HEK293 (cell line): ENCODE measurements at regions not wholly inside any gene's neighbourhood (a gene's known extent, or its start where the extent isn't known, plus 50 kb on each side); places are given as distances from the start of the nearest gene placed in this dataset.

Experiments used
- CTCF ChIA-PET: fragments of 350-600 bp; formaldehyde crosslinking; extraction: SDS; loops from one replicate; lab custom pipeline; 2021; ENCODE audit warnings: antibody characterized with exemption; lab: Yijun Ruan, JAX
- POLR2A ChIA-PET: fragments of 300-600 bp; formaldehyde crosslinking; extraction: SDS; loops from one replicate; lab custom pipeline; 2020; ENCODE audit warnings: antibody characterized with exemption, inconsistent platforms; lab: Yijun Ruan, JAX
- H3K27ac ChIP-seq: fragments of 200-500 bp; sonication (Bioruptor generic); 2 replicates; pipeline ENCODE4 v1.5.1; 2014; ENCODE audit warnings: low read depth, low read length, control low read depth, inconsistent platforms; ENCODE audit errors: extremely low read depth
- H3K36me3 ChIP-seq, 2 experiments: fragments of 200-500 bp in 1 of 2; sonication (Bioruptor generic) in 1 of 2; 1 replicate in 1 of 2; 2 replicates in 1 of 2; pipeline ENCODE4 v1.5.1; 2014 to 2017; ENCODE audit warnings: inconsistent platforms in 2 of 2, low read length in 2 of 2; ENCODE audit not compliant: control insufficient read depth in 2 of 2, insufficient read depth in 1 of 2
- H3K4me1 ChIP-seq: fragments of 200-500 bp; sonication (Bioruptor generic); 2 replicates; pipeline ENCODE4 v1.5.1; 2014; ENCODE audit warnings: mild to moderate bottlenecking, low read length, inconsistent platforms; ENCODE audit not compliant: control insufficient read depth, insufficient read depth
- H3K4me3 ChIP-seq: 2 replicates; pipeline ENCODE4 v1.5.1; 2011; ENCODE audit warnings: low read depth, mild to moderate bottlenecking, control low read depth, low read length, moderate library complexity
- H3K9me3 ChIP-seq: fragments of 200-500 bp; sonication (Bioruptor generic); 2 replicates; pipeline ENCODE4 v1.5.1; 2014; ENCODE audit warnings: low read depth, low read length, inconsistent platforms; ENCODE audit not compliant: control insufficient read depth, insufficient read depth
- BCL11B ChIP-seq: fragments of 450-650 bp; formaldehyde crosslinking; IDR thresholded peaks from 2 replicates; pipeline ENCODE4 v1.5.1; 2016; ENCODE audit warnings: low read depth, missing biosample characterization, missing genetic modification characterization
- HOXD13 ChIP-seq: sonication (generic); formaldehyde crosslinking; IDR thresholded peaks from 2 replicates; pipeline ENCODE4 v1.8.0; 2022; ENCODE audit warnings: missing genetic modification reagents, borderline replicate concordance
- KLF7 ChIP-seq: fragments of 450-650 bp; formaldehyde crosslinking; IDR thresholded peaks from 2 replicates; pipeline ENCODE4 v1.5.1; 2016; ENCODE audit warnings: missing biosample characterization, missing genetic modification characterization, borderline replicate concordance
- RBAK ChIP-seq: fragments of 450-650 bp; formaldehyde crosslinking; IDR thresholded peaks from 2 replicates; pipeline ENCODE4 v1.5.1; 2016; ENCODE audit warnings: missing biosample characterization, missing genetic modification characterization
- REPIN1 ChIP-seq: fragments of 450-650 bp; formaldehyde crosslinking; IDR thresholded peaks from 2 replicates; pipeline ENCODE4 v1.5.1; 2017; ENCODE audit warnings: missing biosample characterization, missing genetic modification characterization, low read depth
- YY1 ChIP-seq: fragments of 450-650 bp; formaldehyde crosslinking; IDR thresholded peaks from 2 replicates; pipeline ENCODE4 v1.5.1; 2018; ENCODE audit warnings: missing biosample characterization, missing genetic modification characterization
- ZBTB1 ChIP-seq: fragments of 450-650 bp; formaldehyde crosslinking; IDR thresholded peaks from 2 replicates; pipeline ENCODE4 v1.5.1; 2016; ENCODE audit warnings: missing biosample characterization, missing genetic modification characterization
- ZBTB20 ChIP-seq: fragments of 450-650 bp; formaldehyde crosslinking; IDR thresholded peaks from 2 replicates; pipeline ENCODE4 v1.5.1; 2016; ENCODE audit warnings: missing biosample characterization, missing genetic modification characterization
- ZBTB8A ChIP-seq: fragments of 450-650 bp; formaldehyde crosslinking; IDR thresholded peaks from 2 replicates; pipeline ENCODE4 v1.5.1; 2016; ENCODE audit warnings: missing biosample characterization, missing genetic modification characterization
- ZFP41 ChIP-seq: fragments of 450-650 bp; formaldehyde crosslinking; IDR thresholded peaks from 2 replicates; pipeline ENCODE4 v1.5.1; 2016; ENCODE audit warnings: missing biosample characterization, missing genetic modification characterization, borderline replicate concordance
- ZNF19 ChIP-seq: fragments of 450-650 bp; formaldehyde crosslinking; IDR thresholded peaks from 2 replicates; pipeline ENCODE4; 2016; ENCODE audit warnings: missing biosample characterization, missing genetic modification characterization, low read depth
- ZNF274 ChIP-seq, 2 experiments: fragments of 200-500 bp in 1 of 2; fragments of 450-650 bp in 1 of 2; sonication (Bioruptor generic) in 1 of 2; formaldehyde crosslinking in 1 of 2; IDR thresholded peaks; 2 replicates each; pipeline versions ENCODE4 v1.5.1 to v1.6.1; 2014 to 2016; ENCODE audit warnings: borderline replicate concordance in 1 of 2, inconsistent platforms in 1 of 2, low read length in 1 of 2, missing biosample characterization in 1 of 2, missing genetic modification characterization in 1 of 2
- ZNF292 ChIP-seq: fragments of 450-650 bp; formaldehyde crosslinking; IDR thresholded peaks from 2 replicates; pipeline ENCODE4 v1.5.1; 2016; ENCODE audit warnings: low read depth, missing biosample characterization, missing genetic modification characterization, borderline replicate concordance
- ZNF501 ChIP-seq: fragments of 450-650 bp; formaldehyde crosslinking; IDR thresholded peaks from 2 replicates; pipeline ENCODE4 v1.5.1; 2016; ENCODE audit warnings: missing biosample characterization, missing genetic modification characterization
- ZNF558 ChIP-seq: fragments of 450-650 bp; formaldehyde crosslinking; IDR thresholded peaks from 2 replicates; pipeline ENCODE4 v1.5.1; 2016; ENCODE audit warnings: missing biosample characterization, missing genetic modification characterization
- ZNF623 ChIP-seq: fragments of 450-650 bp; formaldehyde crosslinking; IDR thresholded peaks from 2 replicates; pipeline ENCODE4 v1.5.1; 2016; ENCODE audit warnings: missing biosample characterization, missing genetic modification characterization
- ZNF658 ChIP-seq: fragments of 450-650 bp; formaldehyde crosslinking; IDR thresholded peaks from 2 replicates; pipeline ENCODE4; 2016; ENCODE audit warnings: missing biosample characterization, missing genetic modification characterization
- ZNF747 ChIP-seq: fragments of 450-650 bp; formaldehyde crosslinking; IDR thresholded peaks from 2 replicates; pipeline ENCODE4 v1.5.1; 2016; ENCODE audit warnings: missing biosample characterization, missing genetic modification characterization
- ZNF777 ChIP-seq: fragments of 450-650 bp; formaldehyde crosslinking; IDR thresholded peaks from 2 replicates; pipeline ENCODE4 v1.5.1; 2017; ENCODE audit warnings: missing biosample characterization, missing genetic modification characterization, borderline replicate concordance
- ZXDB ChIP-seq: fragments of 450-650 bp; formaldehyde crosslinking; IDR thresholded peaks from 2 replicates; pipeline ENCODE4 v1.5.1; 2016; ENCODE audit warnings: missing biosample characterization, missing genetic modification characterization
- TF ChIP-seq, protein P1 (sequence below): fragments of 450-650 bp; formaldehyde crosslinking; IDR thresholded peaks from 2 replicates; pipeline ENCODE4 v1.5.1; 2016; ENCODE audit warnings: missing biosample characterization, missing genetic modification characterization
- TF ChIP-seq, protein P2 (sequence below): fragments of 450-650 bp; formaldehyde crosslinking; IDR thresholded peaks from 2 replicates; pipeline ENCODE4 v1.5.1; 2016; ENCODE audit warnings: missing biosample characterization, missing genetic modification characterization
- TF ChIP-seq, protein P3 (sequence below): fragments of 450-650 bp; formaldehyde crosslinking; IDR thresholded peaks from 2 replicates; pipeline ENCODE4 v1.5.1; 2016; ENCODE audit warnings: missing biosample characterization, missing genetic modification characterization, borderline replicate concordance
- TF ChIP-seq, protein P4 (sequence below): fragments of 450-650 bp; formaldehyde crosslinking; IDR thresholded peaks from 2 replicates; pipeline ENCODE4 v1.5.1; 2017; ENCODE audit warnings: missing biosample characterization, missing genetic modification characterization
- TF ChIP-seq, protein P5 (sequence below): IDR thresholded peaks from 2 replicates; pipeline ENCODE4 v1.6.1; 2011; ENCODE audit warnings: mild to moderate bottlenecking, low read depth, low read length, borderline replicate concordance

DNA sequence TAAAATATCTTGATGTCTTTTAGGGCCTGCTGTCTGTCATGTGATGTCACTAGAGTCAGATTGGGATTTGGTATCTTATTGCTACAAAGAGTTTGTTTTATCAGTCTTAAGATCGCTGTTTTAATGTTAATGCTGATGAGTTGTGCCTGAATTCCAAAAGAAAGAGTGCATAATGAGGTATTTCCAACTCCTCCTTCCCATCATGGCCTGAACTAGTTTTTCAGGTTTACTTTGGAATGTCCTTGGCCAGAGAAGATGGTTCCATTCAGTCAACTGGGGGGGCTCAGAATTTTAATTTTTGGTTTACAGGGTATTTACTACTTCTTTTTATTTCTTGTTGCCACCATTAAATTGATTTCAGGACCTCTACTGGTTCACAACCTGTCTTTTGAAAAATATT, 74.3 kb upstream of the MARCHF11 start (continued):
- no peak for TF ChIP-seq ZNF777

DNA sequence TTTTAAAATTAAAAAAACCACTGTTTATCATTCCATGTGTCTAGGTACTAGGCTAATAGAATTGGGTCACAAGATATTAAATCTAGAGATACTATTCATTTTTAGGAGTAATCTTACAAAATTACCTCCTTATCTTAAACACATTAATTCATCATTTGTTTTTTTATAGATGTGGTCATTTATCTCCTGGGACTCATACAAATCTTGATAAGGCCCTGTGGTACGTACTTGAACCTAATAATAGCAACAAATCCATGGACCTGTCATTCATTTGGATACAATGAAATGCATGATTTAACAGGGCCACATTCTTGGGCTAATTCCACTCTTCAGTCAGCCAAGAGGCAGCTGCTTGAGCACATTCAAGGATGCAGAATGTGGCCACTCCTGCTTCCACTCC, 66.4 kb upstream of the MARCHF11 start:
- Histone ChIP-seq H3K9me3 (no peaks in the 10 kb centered on the region), H3K36me3 (no peaks in the 10 kb centered on the region), H3K4me3 (no peak overlapping the region), H3K27ac (no peak overlapping the region), H3K4me1 (no peaks in the 10 kb centered on the region)
- no peak for TF ChIP-seq ZNF292
- no peak for TF ChIP-seq RBAK
- TF ChIP-seq, protein P1, sequence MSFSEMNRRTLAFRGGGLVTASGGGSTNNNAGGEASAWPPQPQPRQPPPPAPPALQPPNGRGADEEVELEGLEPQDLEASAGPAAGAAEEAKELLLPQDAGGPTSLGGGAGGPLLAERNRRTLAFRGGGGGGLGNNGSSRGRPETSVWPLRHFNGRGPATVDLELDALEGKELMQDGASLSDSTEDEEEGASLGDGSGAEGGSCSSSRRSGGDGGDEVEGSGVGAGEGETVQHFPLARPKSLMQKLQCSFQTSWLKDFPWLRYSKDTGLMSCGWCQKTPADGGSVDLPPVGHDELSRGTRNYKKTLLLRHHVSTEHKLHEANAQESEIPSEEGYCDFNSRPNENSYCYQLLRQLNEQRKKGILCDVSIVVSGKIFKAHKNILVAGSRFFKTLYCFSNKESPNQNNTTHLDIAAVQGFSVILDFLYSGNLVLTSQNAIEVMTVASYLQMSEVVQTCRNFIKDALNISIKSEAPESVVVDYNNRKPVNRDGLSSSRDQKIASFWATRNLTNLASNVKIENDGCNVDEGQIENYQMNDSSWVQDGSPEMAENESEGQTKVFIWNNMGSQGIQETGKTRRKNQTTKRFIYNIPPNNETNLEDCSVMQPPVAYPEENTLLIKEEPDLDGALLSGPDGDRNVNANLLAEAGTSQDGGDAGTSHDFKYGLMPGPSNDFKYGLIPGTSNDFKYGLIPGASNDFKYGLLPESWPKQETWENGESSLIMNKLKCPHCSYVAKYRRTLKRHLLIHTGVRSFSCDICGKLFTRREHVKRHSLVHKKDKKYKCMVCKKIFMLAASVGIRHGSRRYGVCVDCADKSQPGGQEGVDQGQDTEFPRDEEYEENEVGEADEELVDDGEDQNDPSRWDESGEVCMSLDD: no peak
- TF ChIP-seq ZBTB1: no peak
- no peak for TF ChIP-seq ZBTB8A (tag by site-specific recombination)
- TF ChIP-seq KLF7 (tag by site-specific recombination): no peak
- no peak for TF ChIP-seq YY1 (tag by site-specific recombination)
- no peak for TF ChIP-seq BCL11B
- TF ChIP-seq ZFP41: no peak
- TF ChIP-seq ZXDB (tag by site-specific recombination): no peak
- TF ChIP-seq HOXD13: no peak
- TF ChIP-seq, protein P2, sequence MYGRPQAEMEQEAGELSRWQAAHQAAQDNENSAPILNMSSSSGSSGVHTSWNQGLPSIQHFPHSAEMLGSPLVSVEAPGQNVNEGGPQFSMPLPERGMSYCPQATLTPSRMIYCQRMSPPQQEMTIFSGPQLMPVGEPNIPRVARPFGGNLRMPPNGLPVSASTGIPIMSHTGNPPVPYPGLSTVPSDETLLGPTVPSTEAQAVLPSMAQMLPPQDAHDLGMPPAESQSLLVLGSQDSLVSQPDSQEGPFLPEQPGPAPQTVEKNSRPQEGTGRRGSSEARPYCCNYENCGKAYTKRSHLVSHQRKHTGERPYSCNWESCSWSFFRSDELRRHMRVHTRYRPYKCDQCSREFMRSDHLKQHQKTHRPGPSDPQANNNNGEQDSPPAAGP: no peak
- TF ChIP-seq, protein P3, sequence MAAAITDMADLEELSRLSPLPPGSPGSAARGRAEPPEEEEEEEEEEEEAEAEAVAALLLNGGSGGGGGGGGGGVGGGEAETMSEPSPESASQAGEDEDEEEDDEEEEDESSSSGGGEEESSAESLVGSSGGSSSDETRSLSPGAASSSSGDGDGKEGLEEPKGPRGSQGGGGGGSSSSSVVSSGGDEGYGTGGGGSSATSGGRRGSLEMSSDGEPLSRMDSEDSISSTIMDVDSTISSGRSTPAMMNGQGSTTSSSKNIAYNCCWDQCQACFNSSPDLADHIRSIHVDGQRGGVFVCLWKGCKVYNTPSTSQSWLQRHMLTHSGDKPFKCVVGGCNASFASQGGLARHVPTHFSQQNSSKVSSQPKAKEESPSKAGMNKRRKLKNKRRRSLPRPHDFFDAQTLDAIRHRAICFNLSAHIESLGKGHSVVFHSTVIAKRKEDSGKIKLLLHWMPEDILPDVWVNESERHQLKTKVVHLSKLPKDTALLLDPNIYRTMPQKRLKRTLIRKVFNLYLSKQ: no peak
- TF ChIP-seq ZNF623 (tag by site-specific recombination): no peak
- ChIA-PET CTCF (no interaction called here), POLR2A (no interaction called here)

DNA sequence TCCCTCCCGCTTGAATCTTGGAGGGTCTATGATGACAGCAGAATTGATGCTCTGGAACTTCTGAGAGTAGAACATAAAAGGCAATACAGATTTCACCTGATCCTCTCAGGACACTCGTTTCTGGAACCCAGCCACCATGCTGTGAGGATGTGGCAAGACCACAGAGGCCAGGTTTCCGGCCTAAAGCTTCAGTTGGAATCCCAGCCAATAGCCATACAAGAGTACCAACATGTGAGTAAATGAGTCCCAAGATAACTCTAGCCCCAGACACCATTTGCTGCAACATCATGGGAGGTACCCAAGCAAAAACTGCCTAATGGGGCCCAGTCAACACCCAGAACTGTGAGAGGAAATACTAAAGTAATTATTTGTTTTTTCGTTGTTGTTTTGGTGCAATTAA, 65.7 kb upstream of the MARCHF11 start:
- CTCF ChIA-PET: interaction anchor here (0.5 kb wide), 1 partner anchor 45 kb away, joined by 3 read pairs; no protein-coding TSS in a partner anchor
- Histone ChIP-seq H3K27ac (no peak overlapping the region), H3K4me3 (no peak overlapping the region)

DNA sequence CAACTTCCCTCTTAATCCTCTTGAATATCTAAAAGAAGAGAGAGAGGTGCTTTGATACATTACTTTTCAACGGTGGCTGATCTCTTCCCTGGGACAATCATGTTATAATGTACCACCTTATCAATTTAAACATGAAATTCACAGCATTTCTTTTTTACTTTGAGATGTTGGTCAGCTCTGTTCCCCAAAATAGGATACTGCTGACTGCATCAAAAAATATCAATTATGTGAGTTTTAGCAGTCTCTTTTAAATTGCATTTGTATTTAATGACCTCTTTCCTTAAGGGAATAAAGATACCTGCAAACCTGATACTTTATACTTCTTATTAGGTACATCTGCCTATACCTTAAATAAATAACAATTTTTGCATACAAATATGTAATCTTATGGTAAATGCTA, 58.4 kb upstream of the MARCHF11 start:
- no peak for TF ChIP-seq ZNF747 (tag by site-specific recombination)
- TF ChIP-seq, protein P4, sequence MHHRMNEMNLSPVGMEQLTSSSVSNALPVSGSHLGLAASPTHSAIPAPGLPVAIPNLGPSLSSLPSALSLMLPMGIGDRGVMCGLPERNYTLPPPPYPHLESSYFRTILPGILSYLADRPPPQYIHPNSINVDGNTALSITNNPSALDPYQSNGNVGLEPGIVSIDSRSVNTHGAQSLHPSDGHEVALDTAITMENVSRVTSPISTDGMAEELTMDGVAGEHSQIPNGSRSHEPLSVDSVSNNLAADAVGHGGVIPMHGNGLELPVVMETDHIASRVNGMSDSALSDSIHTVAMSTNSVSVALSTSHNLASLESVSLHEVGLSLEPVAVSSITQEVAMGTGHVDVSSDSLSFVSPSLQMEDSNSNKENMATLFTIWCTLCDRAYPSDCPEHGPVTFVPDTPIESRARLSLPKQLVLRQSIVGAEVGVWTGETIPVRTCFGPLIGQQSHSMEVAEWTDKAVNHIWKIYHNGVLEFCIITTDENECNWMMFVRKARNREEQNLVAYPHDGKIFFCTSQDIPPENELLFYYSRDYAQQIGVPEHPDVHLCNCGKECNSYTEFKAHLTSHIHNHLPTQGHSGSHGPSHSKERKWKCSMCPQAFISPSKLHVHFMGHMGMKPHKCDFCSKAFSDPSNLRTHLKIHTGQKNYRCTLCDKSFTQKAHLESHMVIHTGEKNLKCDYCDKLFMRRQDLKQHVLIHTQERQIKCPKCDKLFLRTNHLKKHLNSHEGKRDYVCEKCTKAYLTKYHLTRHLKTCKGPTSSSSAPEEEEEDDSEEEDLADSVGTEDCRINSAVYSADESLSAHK (tag by site-specific recombination): no peak
- TF ChIP-seq ZNF19: no peak
- TF ChIP-seq REPIN1 (tag by site-specific recombination): no peak
- TF ChIP-seq, protein P5, sequence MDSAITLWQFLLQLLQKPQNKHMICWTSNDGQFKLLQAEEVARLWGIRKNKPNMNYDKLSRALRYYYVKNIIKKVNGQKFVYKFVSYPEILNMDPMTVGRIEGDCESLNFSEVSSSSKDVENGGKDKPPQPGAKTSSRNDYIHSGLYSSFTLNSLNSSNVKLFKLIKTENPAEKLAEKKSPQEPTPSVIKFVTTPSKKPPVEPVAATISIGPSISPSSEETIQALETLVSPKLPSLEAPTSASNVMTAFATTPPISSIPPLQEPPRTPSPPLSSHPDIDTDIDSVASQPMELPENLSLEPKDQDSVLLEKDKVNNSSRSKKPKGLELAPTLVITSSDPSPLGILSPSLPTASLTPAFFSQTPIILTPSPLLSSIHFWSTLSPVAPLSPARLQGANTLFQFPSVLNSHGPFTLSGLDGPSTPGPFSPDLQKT: no peak
- no peak for TF ChIP-seq ZNF558 (tag by site-specific recombination)
- TF ChIP-seq ZNF274 (IDR thresholded peaks at IDR 0.05; ENCODE audit: low read length): no peak
- TF ChIP-seq ZNF274 (tag by site-specific recombination; IDR thresholded peaks at IDR 0.05; ENCODE audit: borderline replicate concordance): no peak
- TF ChIP-seq, all 188 proteins: peak for 0
- Histone ChIP-seq H3K27ac (no peak overlapping the region), H3K9me3 (no peaks in the 10 kb centered on the region), H3K36me3 (no peaks in the 10 kb centered on the region), H3K4me1 (no peaks in the 10 kb centered on the region), H3K4me3 (no peak overlapping the region)
- ChIA-PET CTCF (no interaction called here), POLR2A (no interaction called here)

More for the DNA sequence above, 65.7 kb upstream of the MARCHF11 start:
- no peak for TF ChIP-seq ZNF501
- no peak for TF ChIP-seq ZBTB20
- no peak for TF ChIP-seq ZNF658 (tag by site-specific recombination)
- Histone ChIP-seq H3K4me1 (no peaks in the 10 kb centered on the region), H3K9me3 (no peaks in the 10 kb centered on the region), H3K36me3 (no peaks in the 10 kb centered on the region)
- POLR2A ChIA-PET: no interaction called here
